Mammary epithelial cell (primary cell): ENCODE measurements at regions not wholly inside any gene's neighbourhood (a gene's known extent, or its start where the extent isn't known, plus 50 kb on each side); places are given as distances from the start of the nearest gene placed in this dataset.

Experiments
- CTCF ChIP-seq, 2 donors: IDR thresholded peaks in 1 of 2; conservative IDR thresholded peaks in 1 of 2; 2 replicates each; pipeline ENCODE4 v1.5.1; 2011 to 2012; ENCODE audit warnings: inconsistent platforms in 2 of 2, low read length in 2 of 2, mild to moderate bottlenecking in 2 of 2, control low read depth in 1 of 2, low read depth in 1 of 2; ENCODE audit not compliant: insufficient read depth in 1 of 2; ENCODE audit errors: extremely low read depth in 1 of 2
- EZH2 ChIP-seq: IDR thresholded peaks from 2 replicates; pipeline ENCODE4 v1.6.1; 2012; ENCODE audit warnings: low read length, inconsistent platforms, borderline replicate concordance

- TF ChIP-seq CTCF (conservative IDR thresholded peaks at IDR 0.05 in 1 of 2, IDR thresholded peaks at IDR 0.05 in 1 of 2; ENCODE audit: extremely low read depth in 1 of 2, insufficient read depth in 1 of 2, low read depth in 1 of 2, low read length in 2 of 2) (no peak), EZH2 (no peak)
Measured at GRCh38 chr13:74191410-74191809, 57.2 kb upstream of the KLF12 start.
